HG02610 (cell line): ENCODE measurements at regions not wholly inside any gene's neighbourhood (a gene's known extent, or its start where the extent isn't known, plus 50 kb on each side); places are given as distances from the start of the nearest gene placed in this dataset.

Experiments used
- ATAC-seq: cut with Tn5 transposase; IDR thresholded peaks from one replicate; pipeline ENCODE4 v1.9.1; 2021; ENCODE audit warnings: mild to moderate bottlenecking, moderate library complexity; ENCODE audit not compliant: unreplicated experiment

- no peak for ATAC-seq
These were observed 68.3 kb downstream of the CHST1 start for GRCh38 chr11:45597097-45597496.

- no peak for ATAC-seq
These were observed 68.9 kb downstream of the CHST1 start for GRCh38 chr11:45596571-45596970.

GRCh38 chr11:45593992-45594391, 71.4 kb downstream of the CHST1 start:
- no peak for ATAC-seq

GRCh38 chr11:45592636-45593035, 72.8 kb downstream of the CHST1 start:
- no peak for ATAC-seq

- no peak for ATAC-seq
These were observed 74.7 kb downstream of the CHST1 start for GRCh38 chr11:45590743-45591142.

GRCh38 chr11:45585205-45585604, 80.2 kb downstream of the CHST1 start:
- no peak for ATAC-seq

- ATAC-seq, result no peak
These were observed 81.3 kb downstream of the CHST1 start for GRCh38 chr11:45583981-45584566.

- no peak for ATAC-seq
These were observed 85.0 kb downstream of the CHST1 start for GRCh38 chr11:45580399-45580798.

DNA sequence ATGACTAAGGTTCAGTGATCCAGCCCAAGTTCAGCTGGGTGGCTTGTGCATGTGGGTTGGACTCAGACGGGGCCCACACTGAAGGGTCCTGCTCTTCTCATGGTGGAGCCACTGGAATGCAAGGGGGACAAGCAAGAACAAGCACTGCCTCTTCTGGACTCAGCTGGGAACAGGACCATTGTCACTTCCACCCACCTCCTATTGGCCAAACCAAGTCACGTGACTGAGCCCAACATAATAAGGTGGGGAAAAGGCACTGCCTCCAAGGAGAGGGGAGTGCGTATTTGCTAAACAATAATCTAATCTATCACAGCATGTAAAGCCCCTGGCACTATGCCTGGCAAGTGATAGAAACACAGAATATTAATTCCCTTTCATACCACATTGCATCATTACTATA, 87.1 kb downstream of the CHST1 start:
- ATAC-seq, result no peak

- no peak for ATAC-seq
These were observed 87.7 kb downstream of the CHST1 start for GRCh38 chr11:45577752-45578151.

GRCh38 chr11:45576461-45577215, 88.8 kb downstream of the CHST1 start:
- no peak for ATAC-seq

GRCh38 chr11:45573728-45574127, 91.7 kb downstream of the CHST1 start:
- ATAC-seq, result no peak

DNA sequence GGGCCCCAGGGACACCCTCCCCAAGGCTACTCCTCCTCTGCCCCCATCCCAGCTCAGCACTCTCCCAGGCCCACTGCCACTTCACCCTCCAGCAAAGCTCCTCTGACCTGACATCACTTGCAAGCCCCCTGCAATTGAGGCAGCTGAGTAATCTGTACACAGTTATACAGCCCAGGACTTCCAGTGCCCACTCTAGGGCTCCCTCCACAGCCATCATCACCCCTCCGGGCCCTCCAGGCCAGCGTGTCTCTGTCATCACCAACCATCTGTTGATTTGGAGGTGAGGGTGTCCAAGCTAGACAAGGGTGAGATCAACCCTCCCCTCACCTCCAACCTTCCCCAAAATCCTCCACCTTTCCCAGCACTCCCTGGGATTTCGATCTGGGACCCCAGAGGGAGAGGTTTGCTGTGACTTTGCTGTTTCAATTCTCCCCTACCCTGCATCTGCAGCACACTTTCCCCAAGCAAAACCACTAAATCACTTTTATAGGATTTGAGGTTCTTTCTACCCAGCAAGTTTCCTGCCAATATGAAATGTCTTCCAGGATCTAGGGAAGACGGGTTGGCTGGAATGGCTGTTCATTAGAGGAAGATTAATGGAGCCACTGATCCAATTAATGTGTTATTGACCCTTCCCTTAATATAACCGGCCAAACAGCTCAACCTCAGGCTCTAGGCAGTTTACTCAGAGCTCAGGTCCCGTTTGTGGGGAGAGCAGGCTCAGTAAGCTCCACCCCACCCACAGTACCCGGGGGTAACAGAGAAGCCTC, 92.9 kb downstream of the CHST1 start:
- ATAC-seq, result no peak

- no peak for ATAC-seq
These were observed 95.6 kb downstream of the CHST1 start for GRCh38 chr11:45569776-45570175.

DNA sequence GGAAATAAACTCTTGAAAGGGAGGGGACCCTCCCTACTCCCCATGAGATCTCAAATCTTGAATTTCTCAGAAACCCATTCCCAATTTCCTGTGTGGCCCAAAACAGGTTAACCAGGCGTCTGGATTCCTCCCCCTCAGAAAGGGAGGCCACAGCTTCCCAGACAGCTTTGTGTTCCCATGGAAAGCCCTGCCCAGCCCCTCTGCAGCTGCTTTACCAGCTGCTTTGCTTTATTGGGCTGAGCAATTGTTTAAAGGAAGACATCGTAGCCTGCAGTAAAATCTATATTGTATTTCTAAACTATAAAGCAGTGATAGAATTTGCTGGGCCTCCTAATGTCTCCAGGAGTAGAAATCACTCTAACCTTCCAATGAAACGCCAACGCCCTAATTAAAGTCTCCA, 97.4 kb downstream of the CHST1 start:
- no peak for ATAC-seq

GRCh38 chr11:45565446-45565988, 99.9 kb downstream of the CHST1 start:
- ATAC-seq, result no peak

GRCh38 chr11:45563810-45564209, 101.6 kb downstream of the CHST1 start:
- ATAC-seq, result no peak

GRCh38 chr11:45563171-45563570, 102.3 kb downstream of the CHST1 start:
- ATAC-seq, result no peak

- ATAC-seq, result no peak
These were observed 104.5 kb downstream of the CHST1 start for GRCh38 chr11:45560913-45561281.

- ATAC-seq, result no peak
These were observed 105.1 kb downstream of the CHST1 start for GRCh38 chr11:45560155-45560912.
